Fibroblast of mammary gland (primary cell): ENCODE measurements at regions not wholly inside any gene's neighbourhood (a gene's known extent, or its start where the extent isn't known, plus 50 kb on each side); places are given as distances from the start of the nearest gene placed in this dataset.

Experiments used
- DNase-seq: peaks from one replicate; pipeline ENCODE4 v3.0.0-alpha.2; 2010; ENCODE audit warnings: low read depth
- H3K4me3 ChIP-seq: 2 replicates; pipeline ENCODE4 v1.5.1; 2011; ENCODE audit warnings: low read depth, mild to moderate bottlenecking, low read length, moderate library complexity; ENCODE audit not compliant: control insufficient read depth
- TF ChIP-seq, protein P1 (sequence below): conservative IDR thresholded peaks from 2 replicates; pipeline ENCODE4 v1.5.1; 2011; ENCODE audit warnings: low read depth, low read length, inconsistent platforms; ENCODE audit not compliant: control insufficient read depth, insufficient read depth

DNA sequence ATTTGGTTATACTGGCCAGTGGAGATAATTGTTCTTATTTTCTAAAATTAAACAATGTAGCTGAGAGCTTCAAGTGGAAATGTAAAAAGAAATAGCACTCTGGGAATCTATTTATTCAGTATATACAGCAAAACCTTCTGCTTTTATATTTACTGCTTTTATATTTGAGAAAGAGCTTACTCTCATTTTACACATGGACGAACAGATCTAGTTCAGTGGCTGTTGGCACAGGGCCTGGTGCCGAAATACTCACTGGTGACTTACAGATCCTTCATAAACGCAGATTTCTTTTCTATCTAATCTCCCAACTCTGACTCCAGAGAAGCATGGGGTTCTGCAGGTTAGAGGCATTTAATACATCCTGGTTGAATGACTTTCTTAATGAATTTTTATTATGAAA, 266.2 kb downstream of the ASXL3 start:
- TF ChIP-seq, protein P1, sequence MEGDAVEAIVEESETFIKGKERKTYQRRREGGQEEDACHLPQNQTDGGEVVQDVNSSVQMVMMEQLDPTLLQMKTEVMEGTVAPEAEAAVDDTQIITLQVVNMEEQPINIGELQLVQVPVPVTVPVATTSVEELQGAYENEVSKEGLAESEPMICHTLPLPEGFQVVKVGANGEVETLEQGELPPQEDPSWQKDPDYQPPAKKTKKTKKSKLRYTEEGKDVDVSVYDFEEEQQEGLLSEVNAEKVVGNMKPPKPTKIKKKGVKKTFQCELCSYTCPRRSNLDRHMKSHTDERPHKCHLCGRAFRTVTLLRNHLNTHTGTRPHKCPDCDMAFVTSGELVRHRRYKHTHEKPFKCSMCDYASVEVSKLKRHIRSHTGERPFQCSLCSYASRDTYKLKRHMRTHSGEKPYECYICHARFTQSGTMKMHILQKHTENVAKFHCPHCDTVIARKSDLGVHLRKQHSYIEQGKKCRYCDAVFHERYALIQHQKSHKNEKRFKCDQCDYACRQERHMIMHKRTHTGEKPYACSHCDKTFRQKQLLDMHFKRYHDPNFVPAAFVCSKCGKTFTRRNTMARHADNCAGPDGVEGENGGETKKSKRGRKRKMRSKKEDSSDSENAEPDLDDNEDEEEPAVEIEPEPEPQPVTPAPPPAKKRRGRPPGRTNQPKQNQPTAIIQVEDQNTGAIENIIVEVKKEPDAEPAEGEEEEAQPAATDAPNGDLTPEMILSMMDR, result no peak
- H3K4me3 ChIP-seq, result no peak overlapping the region
- DNase-seq, result no peak

DNA sequence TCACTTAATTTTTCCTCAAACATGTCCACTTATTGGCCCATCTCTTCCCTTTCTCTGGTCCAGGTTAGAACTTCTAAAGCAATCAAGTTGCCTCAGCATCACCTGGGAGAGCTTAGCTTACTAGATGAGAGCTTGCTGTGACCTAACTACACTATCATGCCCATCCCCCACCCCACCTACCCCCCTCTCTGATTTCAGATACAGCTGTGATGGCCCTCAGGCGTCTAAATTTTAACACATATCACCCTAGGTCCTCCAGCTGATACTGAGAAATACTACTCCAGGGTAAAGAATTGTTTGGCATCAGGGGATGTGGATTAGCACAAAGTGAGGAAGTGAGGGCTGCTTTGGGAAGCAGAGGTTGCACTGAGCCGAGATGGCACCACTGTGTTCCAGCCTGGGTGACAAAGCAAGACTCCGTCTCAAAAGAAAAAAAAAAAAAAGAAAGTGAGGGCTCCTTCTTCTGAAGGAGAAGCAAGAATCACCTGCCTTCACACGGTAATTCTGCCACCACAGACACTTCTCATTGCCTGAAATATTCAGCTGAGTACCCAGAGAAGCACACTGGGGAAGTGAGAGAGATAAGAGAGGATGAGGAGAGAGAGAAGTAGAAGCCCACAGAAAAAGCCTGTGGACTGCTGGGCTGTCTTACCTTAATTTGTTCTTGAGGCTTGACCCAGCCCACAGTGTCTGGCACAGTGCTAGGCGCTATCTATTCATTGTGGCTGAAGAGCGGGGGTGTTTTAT, 263.4 kb downstream of the ASXL3 start:
- TF ChIP-seq, protein P1, result no peak
- no peak for DNase-seq
- no peak overlapping the region for H3K4me3 ChIP-seq

DNA sequence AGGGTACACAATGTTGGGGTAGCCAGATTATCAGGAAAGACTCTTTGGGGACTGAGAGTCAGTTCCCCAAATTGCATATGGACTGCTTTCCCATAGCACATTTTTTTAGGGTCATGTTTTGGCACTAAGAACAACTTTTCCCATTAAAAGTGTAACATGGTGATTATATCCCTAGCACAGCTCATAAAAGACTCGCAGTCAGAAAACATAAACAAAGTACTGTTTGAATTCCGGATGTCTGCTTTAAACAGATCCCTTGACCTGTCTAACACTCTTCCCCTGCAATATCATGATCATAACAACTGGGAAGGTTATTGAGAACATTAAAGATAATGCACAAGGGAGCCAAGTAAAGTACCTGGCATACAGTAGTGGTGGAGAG, 262.2 kb downstream of the ASXL3 start:
- DNase-seq, result no peak
- TF ChIP-seq, protein P1, result no peak
- no peak overlapping the region for H3K4me3 ChIP-seq

DNA sequence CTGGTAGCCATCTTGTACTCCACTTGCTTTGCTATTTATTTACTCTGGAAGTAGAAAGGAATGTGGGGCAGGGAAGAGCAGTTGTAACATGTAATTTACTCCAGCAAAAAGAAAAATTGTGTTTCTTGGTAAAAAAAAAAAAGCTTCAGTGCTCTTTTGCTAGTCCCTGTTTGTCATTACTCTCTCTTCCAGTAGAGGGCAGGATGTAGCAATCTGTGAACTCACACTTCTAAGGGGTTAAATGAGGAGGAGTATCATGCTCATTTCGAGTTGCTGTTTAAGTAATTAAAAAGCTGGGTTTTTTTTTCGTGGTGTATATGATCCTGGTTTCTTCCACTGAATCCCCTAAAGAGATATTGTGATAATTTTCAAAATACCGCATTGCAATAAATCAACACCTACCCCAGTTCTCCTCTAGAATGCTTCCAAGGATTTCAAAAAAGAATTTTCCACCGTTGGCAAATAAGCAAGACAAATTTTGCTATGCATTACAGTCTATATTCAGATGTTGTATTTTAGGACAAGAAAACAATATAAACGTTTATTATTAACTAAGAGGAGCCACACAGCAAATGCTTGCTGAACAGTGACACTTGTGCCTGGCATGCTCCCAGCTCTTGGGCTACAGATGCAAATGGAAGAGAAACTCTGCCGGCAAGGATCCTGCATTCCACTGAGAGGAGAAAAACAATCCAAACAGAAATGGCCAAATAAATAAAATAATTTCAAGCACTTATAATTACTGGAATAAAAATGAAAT, 261.6 kb downstream of the ASXL3 start:
- TF ChIP-seq, protein P1, result peak; percentile 87
- peak; percentile 69 for DNase-seq
- no peak overlapping the region for H3K4me3 ChIP-seq

DNA sequence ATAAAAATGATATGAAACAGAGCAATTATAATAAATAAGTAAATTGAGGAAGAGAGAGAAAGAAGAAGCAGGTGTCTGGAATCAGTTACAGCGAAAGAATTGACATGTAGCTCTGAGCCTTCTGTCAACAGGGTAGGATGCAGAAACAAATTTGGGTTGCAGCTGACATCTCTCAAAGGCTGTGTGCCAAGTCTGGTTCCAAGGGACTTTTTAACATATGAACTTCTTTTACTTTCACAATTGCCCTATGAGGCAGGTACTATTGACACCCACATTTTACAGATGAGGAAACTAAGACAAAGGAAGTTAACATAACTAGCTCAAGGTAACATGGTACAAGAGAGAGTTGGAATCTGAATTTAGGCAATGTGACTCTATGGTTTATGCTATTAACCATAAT, 260.0 kb downstream of the ASXL3 start:
- TF ChIP-seq, protein P1, result no peak
- no peak overlapping the region for H3K4me3 ChIP-seq
- no peak for DNase-seq

DNA sequence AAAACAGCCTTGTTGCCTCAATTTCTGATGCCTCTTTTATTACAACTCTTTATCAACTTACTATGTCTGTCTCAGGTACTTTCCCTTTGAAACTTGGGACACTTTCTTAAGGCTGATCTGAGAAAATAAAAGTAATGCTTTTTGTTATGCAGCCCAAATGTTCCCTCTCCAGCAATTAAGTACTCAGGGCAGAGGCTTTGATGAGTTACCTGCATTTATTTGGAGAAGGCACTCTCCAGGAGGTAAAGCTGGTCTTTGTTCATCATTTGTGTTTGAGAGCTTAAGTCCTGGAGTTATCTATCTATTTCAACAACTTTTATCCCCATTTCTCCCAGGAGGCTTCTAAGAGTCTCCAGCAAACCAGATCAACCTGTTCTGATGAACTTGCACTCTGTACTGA, 259.2 kb downstream of the ASXL3 start:
- no peak overlapping the region for H3K4me3 ChIP-seq
- no peak for DNase-seq
- TF ChIP-seq, protein P1, result no peak

DNA sequence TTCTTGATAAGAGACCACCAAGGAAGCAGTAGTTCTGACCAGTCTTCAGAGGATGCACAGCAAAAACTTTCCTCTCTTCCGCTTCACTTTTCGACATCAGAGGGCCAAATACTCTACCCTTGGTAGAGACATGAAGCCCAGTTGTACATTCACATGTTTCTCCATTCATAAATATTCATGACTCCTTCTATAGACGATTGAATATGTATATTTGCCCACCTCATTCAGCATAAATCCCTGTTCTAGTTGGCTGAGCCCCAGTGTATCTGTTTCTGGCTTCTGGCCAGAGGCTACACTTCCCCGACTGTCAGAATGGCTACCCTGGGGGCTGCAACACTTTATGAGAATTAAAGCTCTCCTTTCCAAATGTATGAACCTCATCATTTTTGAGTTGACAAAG, 258.5 kb downstream of the ASXL3 start:
- TF ChIP-seq, protein P1, result no peak
- H3K4me3 ChIP-seq, result no peak overlapping the region
- DNase-seq, result no peak
